Myocyte (in vitro differentiated cells): ENCODE measurements at regions not wholly inside any gene's neighbourhood (a gene's known extent, or its start where the extent isn't known, plus 50 kb on each side); places are given as distances from the start of the nearest gene placed in this dataset.
A peak's percentile ranks its signal among the peaks of the same experiment; 100 is the strongest.
"Not testable (repeated sequence)": the region's sequence is repeated elsewhere in the genome, so short reads cannot be mapped to it uniquely, and the experiment has no call there.

ENCODE experiments used
- DNase-seq: peaks from one replicate; pipeline ENCODE4 v3.0.0-alpha.2; 2012; ENCODE audit warnings: low read depth

DNA sequence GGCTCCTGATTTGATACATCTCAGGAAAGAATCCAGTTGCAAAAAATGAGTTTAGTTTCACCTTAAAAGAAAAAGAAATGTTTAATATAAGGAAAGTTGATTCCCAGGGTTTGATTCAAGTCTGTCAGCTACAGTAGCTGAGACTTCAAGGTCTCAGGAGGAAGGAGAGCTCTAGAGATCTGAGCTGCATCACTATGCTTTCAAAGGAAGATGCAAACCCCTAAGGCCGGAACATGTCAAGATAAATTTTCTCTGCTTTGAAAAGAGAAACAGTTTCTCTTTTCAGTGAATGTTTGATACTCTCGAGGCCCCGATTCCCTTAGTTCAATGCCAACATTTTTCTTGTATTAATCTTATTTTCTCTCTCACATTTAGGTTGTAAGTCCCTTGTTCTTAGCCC lies 128.6 kb downstream of the RGPD3 start:
- no peak for DNase-seq

DNA sequence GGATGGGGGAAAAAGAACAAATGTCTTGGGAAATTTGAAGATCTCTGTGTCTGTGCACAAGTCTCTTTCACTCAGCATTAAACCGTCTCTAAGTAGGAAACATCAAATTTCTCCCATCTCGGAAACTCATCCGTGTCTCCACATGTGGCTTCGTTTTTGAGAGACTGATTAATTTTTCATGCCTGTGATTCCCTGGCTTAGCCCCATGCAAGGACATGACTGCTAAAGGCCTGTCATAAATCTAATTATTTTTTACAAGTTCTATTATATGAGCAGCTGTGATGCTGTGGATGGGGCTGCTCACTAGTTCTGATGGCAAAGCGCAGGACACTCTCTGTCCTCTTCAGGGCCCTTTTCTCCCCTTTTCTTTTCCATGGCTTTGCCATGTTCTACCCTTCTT lies 129.1 kb downstream of the RGPD3 start:
- no peak for DNase-seq

DNA sequence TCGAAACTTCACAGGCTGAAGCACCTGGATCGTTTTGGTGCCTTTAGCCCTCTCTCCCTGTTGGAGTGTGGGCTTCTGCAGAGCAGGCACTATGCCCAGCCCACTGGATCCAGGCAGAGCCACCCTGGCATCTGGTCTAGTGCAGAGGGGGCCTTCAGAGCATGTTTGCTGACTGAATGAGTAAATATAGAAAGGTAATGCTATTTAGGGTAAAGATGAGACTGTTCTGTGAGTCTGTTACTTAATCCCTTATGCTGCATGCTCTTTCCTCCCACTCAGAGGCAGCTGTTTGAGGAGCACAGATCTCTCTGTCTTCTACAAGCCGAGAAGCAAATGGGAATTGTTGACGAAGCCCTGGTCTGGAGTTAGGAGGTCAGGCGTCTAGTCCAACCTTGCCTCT lies 130.2 kb downstream of the RGPD3 start:
- peak; percentile 2 for DNase-seq

DNA sequence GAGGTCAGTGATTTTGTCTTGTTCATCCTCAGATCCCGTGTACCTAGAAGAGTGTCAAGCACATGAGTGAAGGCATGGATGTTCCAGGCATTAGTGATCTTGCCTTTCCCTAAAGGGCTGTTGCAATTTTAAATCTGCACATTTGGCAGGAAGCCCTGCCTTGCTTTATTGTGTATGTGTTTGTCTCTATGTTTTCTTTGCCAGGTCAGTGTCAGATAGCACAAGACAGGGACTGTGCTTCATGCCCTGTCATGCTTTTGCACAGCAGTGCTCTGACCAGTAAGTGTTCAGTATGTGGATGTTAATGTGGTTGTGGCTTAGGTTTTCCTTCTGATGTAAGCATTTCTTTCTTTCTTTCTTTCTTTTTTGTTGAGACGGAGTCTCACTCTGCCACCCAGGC lies 131.5 kb downstream of the RGPD3 start:
- DNase-seq: no peak

DNA sequence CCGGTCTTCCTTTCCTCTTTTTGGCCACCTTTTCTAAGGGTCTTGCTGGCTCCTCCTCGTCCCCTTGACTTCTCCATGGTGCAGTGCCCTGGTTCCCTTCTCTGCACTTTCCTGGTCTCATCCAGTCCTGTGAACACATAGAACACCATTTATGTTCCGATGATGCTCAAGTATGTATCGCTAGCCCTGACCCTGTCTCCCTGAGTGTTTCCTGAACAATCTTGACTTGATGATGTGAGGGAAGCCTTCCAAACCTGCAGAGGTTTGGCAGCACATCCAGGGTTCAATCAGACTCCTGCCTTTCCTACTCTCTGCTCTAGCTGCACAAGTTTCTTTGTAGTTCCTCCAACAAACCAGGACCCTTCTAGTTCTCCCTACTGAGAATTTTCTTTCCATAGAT lies 132.1 kb downstream of the RGPD3 start:
- DNase-seq: no peak

DNA sequence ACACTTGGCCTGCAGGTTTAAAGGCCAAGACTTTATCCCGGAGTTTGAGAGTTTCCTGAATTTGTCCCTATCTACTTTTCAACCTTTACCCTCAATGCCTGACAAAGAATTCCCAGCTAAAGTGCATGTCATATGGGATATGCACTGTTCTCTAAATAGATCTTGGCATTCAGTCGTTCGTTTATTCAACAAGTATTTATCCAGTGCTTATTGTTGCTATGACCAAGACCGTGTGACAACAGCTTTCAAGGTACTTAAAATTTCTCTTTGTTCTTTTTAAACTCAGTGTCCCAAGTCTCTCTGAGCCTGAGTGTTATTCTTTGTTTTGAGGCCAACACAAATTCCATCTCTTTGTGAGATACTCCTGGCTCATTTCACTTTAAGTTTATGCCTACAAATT lies 133.4 kb downstream of the RGPD3 start:
- no peak for DNase-seq

DNA sequence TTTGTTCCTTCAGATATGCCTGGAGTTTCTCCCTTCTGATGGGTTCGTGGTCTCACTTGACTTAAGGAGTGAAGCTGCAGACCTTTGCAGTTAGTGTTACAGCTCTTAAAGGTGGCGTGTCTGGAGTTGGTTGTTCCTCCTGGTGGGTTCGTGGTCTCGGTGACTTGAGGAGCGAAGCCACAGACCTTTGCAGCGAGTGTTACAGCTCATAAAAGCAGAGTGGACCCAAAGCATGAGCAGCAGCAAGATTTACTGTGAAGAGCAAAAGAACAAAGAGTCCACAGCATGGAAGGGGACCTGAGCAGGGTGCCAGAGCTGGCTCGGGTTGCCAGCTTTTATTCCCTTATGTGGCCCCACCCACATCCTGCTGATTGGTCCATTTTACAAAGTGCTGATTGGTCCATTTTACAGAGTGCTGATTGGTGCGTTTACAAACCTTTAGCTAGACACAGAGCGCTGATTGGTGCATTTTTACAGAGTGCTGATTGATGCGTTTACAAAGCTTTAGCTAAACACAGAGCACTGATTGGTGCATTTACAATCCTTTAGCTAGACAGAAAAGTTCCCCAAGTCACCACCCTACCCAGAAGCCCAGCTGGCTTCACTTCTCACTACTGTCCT lies 134.8 kb downstream of the RGPD3 start:
- not testable (repeated sequence) for DNase-seq

DNA sequence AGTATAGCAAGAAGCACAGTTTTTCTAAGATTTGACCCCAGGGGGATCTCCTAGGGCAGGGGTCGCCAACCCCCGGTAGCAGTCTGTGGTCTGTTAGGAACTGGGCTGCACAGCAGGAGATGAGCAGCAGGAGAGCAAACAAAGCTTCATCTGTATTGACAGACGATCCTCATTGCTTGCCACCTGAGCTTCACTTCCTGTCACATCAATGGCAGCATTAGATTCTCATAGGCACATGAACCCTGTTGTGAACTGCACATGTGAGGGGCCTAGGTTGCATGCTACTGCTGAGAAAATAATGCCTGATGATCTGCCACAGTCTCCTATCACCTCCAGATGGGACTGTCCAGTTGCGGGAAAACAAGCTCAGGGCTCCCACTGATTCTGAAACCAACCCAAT lies 136.2 kb downstream of the RGPD3 start:
- no peak for DNase-seq

DNA sequence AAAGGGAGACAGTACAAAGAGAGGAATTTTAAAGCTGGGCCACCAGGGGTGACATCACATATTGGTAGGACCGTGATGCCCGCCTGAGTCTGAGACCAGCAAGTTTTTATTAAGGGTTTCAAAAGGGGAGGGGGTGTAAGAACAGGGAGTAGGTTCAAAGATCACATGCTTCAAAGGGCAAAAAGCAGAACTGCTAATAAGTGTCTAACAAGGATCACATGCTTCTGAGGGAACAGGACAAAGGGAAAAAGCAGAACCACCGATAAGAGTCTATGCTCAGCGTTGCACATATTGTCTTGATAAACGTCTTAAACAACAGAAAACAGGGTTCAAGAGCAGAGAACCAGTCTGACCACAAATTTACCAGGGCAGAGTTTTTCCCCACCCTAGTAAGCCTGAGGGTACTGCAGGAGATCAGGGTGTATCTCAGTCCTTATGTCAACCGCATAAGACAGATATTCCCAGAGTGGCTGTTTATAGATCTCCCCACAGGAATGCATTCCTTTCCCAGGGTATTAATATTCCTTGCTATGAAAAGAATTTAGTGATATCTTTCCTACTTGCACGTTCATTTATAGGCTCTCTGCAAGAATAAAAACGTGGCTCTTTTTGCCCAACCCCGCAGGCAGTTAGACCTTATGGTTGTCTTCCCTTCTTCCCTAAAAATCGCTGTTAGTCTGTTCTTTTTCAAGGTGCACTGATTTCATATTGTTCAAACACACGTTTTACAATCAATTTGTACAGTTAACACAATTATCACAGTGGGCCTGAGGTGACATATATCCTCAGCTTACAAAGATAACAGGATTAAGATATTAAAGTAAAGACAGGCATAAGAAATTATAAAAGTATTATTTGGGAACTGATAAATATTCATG lies 136.5 kb upstream of the UXS1 start:
- DNase-seq: peak; percentile 10

DNA sequence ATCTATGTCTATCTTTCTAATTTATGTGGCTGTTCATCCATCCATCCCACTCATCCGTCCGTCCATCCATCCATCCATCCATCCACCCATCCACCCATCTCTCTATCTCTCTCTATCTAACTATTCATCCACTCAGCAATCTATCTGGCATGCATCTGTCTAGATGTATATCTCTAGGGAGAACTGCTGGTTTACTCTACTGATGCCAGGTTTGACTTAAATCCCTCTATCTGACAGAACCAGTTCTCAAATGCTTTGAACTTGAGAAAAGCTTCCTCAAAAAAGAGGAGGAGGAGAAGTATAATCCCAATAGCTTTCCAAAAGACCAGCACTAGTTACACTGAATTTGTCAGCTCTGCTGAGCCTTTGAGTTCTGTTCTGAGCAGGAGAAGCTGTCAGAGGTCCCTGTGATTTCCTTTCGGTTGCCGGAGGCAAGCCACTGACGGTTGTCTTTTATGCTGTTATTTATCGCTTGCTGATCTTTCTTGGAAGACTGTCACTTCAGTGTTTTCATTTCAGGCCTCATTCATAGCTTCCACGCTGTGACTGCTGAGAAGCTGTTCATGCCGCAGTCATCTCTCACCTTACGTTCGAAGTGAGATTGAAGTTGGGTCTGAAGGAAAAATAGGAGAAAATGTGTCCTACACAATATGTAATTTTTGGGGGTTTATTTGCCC lies 129.4 kb upstream of the UXS1 start:
- no peak for DNase-seq

DNA sequence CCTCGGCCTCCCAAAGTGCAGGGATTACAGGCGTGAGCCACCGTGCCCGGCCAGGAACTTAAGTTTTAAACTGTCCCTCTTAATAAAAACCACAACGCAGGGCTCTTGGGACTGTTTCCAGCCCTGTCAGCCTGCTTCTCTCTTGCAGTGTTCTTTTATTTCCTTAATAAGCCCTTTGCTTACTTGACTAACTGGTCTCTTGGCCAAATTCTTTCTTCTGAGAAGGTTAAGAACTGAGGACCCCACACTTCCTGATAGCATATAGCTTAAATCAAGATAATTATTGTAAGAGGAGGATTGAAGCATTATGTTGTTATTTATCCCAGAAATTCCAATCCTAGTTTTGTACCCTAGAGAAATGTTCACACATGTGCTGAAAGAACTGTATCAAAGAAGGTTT lies 128.2 kb upstream of the UXS1 start:
- no peak for DNase-seq

DNA sequence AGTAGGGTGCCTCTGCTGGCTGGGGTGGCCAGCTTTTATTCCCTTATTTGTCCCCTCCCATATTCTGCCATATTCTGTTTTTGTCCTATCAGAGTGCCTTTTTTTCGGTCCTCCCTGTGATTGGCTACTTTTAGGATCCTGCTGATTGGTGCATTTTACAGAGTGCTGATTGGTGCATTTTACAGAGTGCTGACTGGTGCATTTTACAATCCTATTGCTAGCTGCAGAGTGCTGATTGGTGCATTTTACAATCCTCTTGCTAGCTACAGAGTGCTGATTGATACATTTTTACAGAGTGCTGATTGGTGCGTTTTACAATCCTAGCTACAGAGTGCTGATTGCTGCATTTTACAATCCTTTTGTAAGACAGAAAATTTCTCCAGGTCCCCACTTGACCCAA lies 126.3 kb upstream of the UXS1 start:
- DNase-seq: not testable (repeated sequence)

DNA sequence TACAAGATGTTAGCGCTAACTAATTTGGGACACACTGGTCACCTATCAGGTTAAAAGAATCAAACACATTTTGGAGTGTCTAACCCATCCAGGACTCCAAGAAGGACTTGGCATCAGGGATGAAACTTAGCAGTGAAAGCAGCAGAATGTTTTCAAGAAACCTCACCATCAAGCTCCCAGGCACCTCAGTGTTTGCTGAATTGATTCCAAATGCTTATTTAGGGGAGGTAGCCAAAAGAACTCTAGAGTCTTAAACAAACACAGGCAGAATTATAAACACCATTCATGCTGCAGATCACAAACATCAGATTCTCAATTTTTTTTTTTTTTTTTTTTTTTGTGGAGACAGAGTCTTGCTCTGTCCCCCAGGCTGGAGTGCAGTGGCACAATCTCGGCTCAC lies 122.8 kb upstream of the UXS1 start:
- no peak for DNase-seq

DNA sequence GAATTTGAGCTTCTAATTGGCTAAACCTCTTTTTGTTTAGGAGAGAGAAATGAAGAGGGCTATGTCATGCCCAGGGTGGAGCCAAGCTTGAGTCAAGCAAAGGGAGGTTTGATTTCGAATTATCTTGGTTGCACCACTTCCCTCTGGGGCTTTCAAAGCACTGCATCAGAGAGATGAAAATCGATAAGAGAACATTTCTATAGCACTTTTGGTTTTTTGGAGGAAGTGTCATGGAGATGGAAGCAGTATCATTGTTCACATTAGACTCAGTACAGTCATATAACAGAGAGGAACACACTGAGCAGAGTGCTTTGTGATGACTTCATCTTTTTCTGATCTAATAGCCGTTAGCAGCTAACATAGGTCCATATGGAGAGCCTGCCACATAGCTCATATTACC lies 120.3 kb upstream of the UXS1 start:
- DNase-seq: no peak

DNA sequence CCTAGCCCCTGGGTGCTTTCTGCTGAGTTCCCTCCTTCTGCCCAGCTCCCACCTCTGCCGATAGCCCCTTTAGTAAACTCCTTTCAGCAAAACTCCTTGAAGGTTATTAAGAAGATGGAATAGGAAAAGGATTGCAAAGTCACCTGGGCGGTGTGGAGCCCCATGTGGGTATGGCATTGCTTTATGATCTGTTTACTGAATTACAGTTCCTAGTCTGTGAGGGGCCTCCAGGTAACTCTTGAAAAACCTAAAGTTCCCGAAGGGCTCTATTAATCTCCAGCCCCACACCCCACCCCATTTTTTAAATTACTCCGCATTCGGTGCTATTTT lies 116.9 kb upstream of the UXS1 start:
- DNase-seq: no peak

DNA sequence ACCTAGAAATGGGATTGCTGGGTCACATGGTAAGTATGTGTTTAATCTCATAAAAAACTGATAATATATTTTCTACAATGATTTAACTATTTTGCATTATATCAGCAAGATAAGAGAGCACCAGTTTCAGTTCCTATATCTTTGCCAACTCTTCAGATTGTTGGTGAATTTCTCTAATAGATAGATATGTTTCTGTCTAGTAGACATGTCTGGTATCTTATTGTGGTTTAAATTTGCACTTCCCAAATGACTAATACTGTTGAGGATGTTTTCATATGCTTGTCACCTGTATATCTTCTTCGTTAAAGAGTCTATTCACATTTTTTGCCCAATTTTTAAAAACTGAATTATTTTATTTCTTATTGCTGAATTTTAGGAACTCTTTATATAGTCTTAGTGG lies 113.8 kb upstream of the UXS1 start:
- no peak for DNase-seq

DNA sequence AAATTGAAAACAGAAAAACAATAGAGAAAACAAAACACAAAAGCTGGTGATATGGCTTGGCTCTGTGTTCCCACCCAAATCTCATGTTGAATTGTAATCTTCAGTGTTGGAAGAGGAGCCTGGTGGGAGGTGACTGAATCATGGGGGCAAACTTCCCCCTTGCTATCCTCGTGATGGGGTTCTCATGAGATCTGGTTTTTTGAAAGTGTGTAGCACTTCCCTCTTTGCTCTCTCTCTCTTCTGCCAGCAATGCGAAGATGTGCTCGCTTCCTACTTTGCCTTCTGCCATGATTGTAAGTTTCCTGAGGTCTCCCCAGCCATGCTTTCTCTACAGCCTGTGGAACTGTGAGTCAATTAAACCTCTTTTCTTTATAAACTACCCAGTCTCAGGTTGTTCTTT lies 112.3 kb upstream of the UXS1 start:
- no peak for DNase-seq

DNA sequence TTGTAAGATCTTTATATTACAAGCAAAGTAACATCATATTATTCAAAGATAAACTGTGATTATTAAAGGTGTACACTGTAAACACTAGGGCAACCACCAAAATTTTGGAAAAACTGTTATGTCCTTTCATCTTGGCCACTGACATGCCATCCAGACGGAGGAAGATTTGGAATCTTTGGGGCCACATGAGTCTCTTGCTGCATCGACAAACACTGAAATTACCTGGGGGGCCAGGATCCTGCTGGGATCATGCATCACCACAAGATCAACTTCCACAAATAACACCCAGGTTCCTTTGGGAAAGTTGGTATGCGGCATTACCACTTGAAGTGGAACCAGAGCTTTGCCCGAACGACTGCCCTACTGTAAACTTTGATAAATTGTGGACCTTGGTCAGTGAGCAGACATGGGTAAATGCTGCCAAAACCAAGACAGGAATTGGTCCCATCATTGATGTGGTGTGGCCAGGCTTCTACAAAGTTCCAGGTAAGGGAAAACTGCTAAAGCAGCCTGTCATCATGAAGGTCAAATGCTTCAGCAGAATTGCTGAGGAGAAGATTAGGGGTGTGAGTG lies 110.6 kb upstream of the UXS1 start:
- DNase-seq: no peak

DNA sequence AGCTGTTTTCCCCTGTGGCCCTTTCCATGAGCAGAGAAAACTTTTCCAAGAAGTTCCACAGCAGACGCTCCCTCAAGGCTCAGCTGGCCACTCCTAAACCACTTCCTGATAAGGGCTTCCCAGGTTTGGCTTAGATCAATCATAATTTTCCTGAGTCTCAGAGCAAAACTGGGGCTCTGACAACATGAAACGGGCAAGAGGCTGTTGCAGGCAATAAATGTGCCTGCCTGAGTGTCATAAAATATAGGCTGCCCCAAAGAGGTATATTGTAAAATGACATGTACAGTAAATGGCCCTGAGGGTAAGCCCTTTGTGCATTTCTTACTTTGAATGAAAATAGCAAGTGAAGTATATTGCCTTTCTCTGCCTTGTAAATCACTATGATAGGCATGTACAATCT lies 105.6 kb upstream of the UXS1 start:
- DNase-seq: no peak

DNA sequence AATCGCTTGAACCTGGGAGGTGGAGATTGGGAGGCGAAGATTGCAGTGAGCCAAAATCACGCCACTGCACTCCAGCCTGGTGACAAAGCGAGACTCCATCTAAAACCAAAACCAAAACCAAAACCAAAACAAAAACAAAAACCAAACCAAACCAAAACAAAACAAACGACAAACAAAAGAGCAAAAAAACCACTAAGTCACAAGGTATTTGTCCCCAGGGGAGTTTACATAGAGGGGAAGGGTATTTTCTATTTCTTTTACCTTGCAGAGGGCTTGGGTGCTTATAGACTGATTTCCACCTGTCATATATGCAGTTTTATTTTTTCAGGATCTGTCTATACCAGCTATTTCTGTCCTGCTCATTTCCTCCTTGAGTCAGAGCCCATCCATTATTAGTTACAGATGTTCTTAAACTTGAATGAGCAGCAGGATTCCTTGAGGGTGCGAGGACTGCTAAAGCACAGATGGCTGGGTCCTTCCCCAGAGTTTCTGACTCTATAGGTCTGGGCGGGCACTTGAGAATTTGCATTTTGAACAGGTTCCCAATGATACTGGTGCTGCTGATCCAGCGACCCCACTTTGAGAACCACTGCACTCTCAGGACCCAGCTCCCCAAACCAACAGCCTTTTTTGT lies 102.2 kb upstream of the UXS1 start:
- no peak for DNase-seq

DNA sequence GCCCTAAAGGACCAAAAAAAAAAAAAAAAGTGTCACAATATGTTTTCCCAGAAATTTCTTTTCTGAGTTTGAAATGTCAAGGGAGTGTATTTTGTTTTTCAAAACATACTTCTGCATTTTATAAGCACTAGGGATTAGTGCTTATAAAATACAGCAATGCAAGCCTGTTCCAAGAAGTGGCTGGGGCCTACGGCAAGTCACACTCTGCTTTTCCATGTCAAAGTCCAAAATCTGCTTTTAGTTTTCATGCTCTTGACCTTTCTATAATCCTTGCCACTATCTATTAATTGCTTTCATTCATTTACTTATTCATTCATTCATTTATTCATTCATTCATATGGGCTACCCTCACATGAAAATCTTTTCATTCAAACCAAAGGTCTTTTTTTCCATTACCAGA lies 100.1 kb upstream of the UXS1 start:
- DNase-seq: no peak

DNA sequence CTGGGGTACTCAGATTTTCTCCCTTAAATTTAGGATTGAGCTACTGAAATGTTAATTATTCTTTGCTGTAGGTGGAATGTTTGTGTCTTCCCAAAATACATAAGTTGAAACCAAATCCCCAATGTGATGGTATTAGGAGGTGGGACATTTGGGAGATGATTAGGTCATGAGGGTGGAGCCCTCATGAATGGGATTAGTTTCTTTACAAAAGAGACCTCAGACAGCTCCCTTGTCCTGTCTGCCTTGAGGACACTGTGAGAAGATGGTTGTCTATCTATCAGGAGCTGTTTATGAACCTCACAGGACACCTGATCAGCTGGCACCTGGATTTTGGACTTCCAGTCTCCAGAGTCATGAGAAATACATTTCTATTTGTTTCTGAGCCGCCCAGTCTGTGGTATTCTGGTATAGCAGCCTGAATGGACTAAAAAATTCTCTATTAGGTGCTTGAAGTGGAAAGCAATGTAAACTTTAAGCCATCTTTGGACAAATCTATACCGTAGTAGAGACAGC lies 99.2 kb upstream of the UXS1 start:
- no peak for DNase-seq
